GM12801 (cell line): ENCODE measurements at regions not wholly inside any gene's neighbourhood (a gene's known extent, or its start where the extent isn't known, plus 50 kb on each side); places are given as distances from the start of the nearest gene placed in this dataset.

Source experiments
- CTCF ChIP-seq: IDR thresholded peaks from one replicate; pipeline ENCODE4 v1.5.1; 2011; ENCODE audit warnings: control low read depth; ENCODE audit not compliant: insufficient read length; ENCODE audit errors: extremely low read depth

DNA sequence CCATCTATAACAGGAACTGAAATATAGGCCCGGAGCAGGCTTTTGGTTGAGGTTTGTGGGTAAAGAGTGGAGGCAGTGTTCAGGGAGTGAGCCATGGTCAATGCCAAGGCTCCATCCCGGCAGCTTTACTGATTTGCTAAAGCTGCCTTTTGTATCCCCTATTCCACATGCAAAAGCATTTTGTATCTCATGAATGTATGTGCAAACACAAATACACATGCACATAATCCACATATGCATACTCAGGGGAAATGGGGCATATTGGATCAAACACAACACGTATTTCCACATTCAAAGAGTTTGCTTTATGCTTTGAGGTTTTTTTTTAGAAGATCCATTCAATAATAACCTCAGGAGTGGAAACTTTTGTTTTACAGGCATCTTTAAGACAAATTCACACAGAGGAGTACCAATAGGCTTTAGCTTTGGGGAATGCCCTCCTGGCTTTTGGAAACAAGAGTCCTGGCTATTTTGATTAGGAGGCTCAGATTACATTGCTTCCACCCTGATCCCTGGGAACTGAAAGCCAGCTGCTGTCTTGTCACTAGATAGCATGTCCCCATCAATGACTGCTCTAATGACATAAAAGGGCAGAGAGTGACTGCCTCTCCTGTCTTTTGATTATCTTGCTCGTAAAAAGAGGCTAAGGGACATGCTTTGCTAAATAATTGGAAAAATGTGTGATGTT, 263.2 kb downstream of the EN1 start:
- no peak for TF ChIP-seq CTCF

DNA sequence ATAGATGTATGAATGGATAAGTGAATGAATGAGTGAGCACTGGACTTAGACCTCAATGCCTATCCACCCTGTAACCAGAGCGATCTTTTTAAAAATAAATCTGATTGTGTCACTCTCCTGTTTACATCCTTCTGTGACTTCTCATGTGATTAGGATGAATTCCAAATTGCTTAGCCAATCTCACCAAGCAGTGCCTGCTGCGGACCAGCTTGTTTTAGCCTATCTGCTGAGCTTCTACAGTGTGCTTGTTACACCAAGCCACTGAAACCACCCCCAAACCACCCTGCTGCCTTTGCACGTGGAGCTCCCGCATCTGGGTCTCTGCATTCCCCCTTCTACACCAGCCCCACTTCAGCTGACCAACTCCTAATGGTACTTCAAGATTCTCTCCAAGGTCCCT, 265.4 kb downstream of the EN1 start:
- no peak for TF ChIP-seq CTCF

GRCh38 chr2:118580651-118581050, 266.8 kb downstream of the EN1 start:
- no peak for TF ChIP-seq CTCF

- TF ChIP-seq CTCF: no peak
Observed at GRCh38 chr2:118580107-118580506, 267.3 kb downstream of the EN1 start.

DNA sequence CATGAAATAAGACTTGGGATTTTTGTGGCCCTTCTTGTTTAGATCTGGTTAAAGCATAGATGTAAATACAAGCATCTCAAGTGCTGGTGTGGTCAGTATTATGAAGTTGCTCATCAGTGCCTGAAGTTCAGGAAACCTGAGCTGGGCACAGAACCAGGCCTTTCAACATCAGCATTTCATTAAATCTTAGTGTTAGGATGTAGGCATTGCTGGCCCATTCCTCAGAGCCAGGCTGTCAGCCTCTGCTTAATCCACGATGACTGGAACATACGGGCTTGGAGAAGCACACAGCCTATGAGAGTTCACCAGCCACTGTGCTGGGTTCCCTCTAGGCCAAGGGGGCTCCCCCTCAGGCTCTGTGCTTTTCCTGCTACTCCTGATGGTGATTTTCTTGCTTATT, 270.2 kb downstream of the EN1 start:
- TF ChIP-seq CTCF: no peak

- TF ChIP-seq CTCF: no peak
Observed at GRCh38 chr2:118576109-118576855, 271.2 kb downstream of the EN1 start.

DNA sequence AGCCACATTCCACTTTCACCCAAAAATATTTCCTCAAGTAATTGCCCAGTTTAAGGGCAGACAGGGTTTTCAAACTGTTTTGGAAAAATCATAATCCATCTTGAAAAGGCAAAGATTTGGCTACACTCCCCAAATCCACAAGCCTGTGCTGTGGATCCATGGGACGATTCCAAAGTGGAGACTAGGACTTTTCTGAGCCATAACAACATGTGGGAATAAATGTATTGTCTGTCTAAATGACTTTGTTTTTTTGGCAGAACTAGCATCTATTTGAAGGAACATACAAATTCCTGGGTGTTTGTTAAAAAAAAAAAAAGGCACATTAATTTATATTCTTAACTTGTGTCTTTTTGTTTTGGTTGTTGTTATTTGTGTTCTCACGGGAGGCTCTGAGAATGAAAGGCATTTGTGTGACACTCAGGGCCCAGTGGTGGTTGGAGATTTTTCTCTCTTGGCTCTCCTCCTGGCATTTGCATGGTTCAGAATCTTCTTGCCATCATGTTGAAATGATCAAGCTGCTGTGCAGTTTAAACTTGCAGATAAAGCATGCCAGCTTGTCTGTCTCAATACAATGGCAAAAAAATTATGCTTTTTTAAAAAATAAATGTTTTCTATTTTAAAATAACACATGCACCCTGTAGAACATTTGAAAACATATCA, 277.4 kb downstream of the EN1 start:
- TF ChIP-seq CTCF: no peak
